ENCODE measurements at regions not wholly inside any gene's neighbourhood (a gene's known extent, or its start where the extent isn't known, plus 50 kb on each side); places are given as distances from the start of the nearest gene placed in this dataset.

DNA sequence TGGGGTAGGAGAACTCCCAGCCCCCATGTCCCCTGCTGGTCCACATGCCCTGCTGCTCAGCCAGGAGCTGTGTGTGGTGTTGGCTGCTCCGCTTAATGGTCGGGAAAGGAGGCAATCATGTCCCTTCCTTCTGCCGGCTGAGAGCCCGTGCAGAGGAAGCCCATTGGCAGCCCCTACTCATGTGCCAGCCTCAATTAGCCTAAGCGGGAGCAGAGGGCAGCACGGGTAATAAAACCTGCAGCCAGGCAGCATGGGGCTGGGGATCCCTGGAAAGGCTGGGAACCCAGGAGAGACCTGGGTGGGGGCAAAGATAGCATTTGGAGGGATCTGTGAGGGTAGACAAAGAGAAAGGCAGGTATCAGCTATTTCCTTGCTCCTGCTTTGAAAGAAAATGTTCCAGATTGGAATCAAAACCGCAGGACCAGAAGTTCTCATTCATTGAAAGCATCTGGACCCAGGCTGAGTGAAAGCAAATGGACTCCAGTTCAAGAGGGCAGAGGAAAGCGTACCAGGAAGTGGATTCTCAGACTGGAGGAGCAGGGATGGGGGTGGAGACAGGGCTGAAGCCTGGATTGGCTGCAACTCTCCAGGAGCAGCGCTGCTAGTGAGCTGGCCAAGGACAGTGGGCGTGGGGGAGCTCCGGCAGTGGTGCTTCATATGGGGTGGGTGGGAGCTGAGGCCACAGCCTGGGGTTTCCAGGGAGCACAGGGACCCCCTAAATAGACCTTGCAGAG lies 103.4 kb upstream of the NECTIN1 start:
- Histone ChIP-seq H3K27me3 (ENCODE audit: insufficient read depth, low read length) (no peaks in the 10 kb centered on the region), H3K36me3 (ENCODE audit: insufficient read depth, low read length) (no peaks in the 10 kb centered on the region), H3K4me3 (ENCODE audit: low read length in 2 of 2) (no peak overlapping the region), H3K27ac (ENCODE audit: low read depth, low read length) (no peak overlapping the region), H3K4me1 (ENCODE audit: insufficient read depth, low read length) (no peaks in the 10 kb centered on the region), H3K9me3 (ENCODE audit: control insufficient read depth in 1 of 2, low read length in 2 of 2) (no peaks in the 10 kb centered on the region)
- Mint-ChIP-seq H3K36me3 (no peaks in the 10 kb centered on the region), H3K27ac (no peak overlapping the region), H3K9me3 (peaks cover 0 to 5% (median under 1%) of the 10 kb centered on the region in 8 donors), H3K4me3 (no peak overlapping the region), H3K4me1 (no peaks in the 10 kb centered on the region), H3K27me3 (peaks cover 24 to 45% of the 10 kb centered on the region in 2 donors)
- intact Hi-C loops (cut with micrococcal nuclease), result no loop called here
- ChIA-PET CTCF (ENCODE audit: partially characterized antibody) (no interaction called here), POLR2A (ENCODE audit: partially characterized antibody) (no interaction called here)
- DNase-seq, result no peak

DNA sequence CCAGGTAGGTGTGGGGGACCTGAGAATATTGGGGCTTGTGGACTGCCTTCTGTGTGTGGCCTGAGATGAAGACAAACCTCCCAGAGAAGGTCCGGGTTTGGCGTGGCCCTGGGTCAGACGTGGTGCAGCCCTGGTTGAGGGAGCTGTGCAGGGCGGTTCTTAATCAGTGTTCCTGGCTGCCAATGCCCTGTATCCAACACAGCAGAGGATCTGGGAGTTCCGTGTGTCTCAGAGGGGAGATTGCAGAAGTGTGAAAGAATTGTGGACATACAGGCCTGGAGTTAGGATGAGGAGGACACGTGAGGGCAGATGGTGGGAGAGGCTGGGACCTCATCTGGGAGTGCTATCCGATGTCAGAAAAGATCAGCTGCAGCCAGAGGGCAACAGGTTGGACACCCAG lies 102.0 kb upstream of the NECTIN1 start:
- DNase-seq, result no peak
- Mint-ChIP-seq H3K4me3 (peak overlapping the region in 1 of 8 donors; percentile 18), H3K36me3 (no peaks in the 10 kb centered on the region), H3K27ac (no peak overlapping the region), H3K27me3 (peaks cover 19 to 44% of the 10 kb centered on the region in 2 donors), H3K4me1 (no peaks in the 10 kb centered on the region), H3K9me3 (peaks cover 0 to 4% (median under 1%) of the 10 kb centered on the region in 8 donors)
- ChIA-PET POLR2A (ENCODE audit: partially characterized antibody) (no interaction called here), CTCF (ENCODE audit: partially characterized antibody) (interaction anchor here (0.8 kb wide), 1 partner anchor 13 kb away, joined by 3 read pairs; no protein-coding TSS in a partner anchor)
- Histone ChIP-seq H3K9me3 (ENCODE audit: control insufficient read depth in 1 of 2, low read length in 2 of 2) (no peaks in the 10 kb centered on the region), H3K27ac (ENCODE audit: low read depth, low read length) (no peak overlapping the region), H3K4me3 (ENCODE audit: low read length in 2 of 2) (no peak overlapping the region), H3K4me1 (ENCODE audit: insufficient read depth, low read length) (no peaks in the 10 kb centered on the region), H3K27me3 (ENCODE audit: insufficient read depth, low read length) (no peaks in the 10 kb centered on the region), H3K36me3 (ENCODE audit: insufficient read depth, low read length) (no peaks in the 10 kb centered on the region)
- intact Hi-C loops (cut with micrococcal nuclease), result no loop called here

- no peaks in the 10 kb centered on the region for H3K36me3 Mint-ChIP-seq
- no peak overlapping the region for H3K27ac Mint-ChIP-seq
- Histone ChIP-seq H3K27ac (ENCODE audit: low read depth, low read length) (no peak overlapping the region), H3K36me3 (ENCODE audit: insufficient read depth, low read length) (no peaks in the 10 kb centered on the region), H3K9me3 (ENCODE audit: control insufficient read depth in 1 of 2, low read length in 2 of 2) (no peaks in the 10 kb centered on the region), H3K4me1 (ENCODE audit: insufficient read depth, low read length) (no peaks in the 10 kb centered on the region), H3K4me3 (ENCODE audit: low read length in 2 of 2) (no peak overlapping the region), H3K27me3 (ENCODE audit: insufficient read depth, low read length) (no peaks in the 10 kb centered on the region)
- H3K27me3 Mint-ChIP-seq, result peaks cover 22 to 43% of the 10 kb centered on the region in 2 donors
- H3K4me1 Mint-ChIP-seq, result no peaks in the 10 kb centered on the region
- POLR2A ChIA-PET (ENCODE audit: partially characterized antibody), result no interaction called here
- peaks cover 0 to 9% (median 6%) of the 10 kb centered on the region in 8 donors for H3K9me3 Mint-ChIP-seq
- no peak for DNase-seq
- intact Hi-C loops (cut with micrococcal nuclease), result no loop called here
- CTCF ChIA-PET (ENCODE audit: partially characterized antibody), result no interaction called here
- H3K4me3 Mint-ChIP-seq, result no peak overlapping the region
Observed at GRCh38 chr11:119830400-119830799, 101.4 kb upstream of the NECTIN1 start.

DNA sequence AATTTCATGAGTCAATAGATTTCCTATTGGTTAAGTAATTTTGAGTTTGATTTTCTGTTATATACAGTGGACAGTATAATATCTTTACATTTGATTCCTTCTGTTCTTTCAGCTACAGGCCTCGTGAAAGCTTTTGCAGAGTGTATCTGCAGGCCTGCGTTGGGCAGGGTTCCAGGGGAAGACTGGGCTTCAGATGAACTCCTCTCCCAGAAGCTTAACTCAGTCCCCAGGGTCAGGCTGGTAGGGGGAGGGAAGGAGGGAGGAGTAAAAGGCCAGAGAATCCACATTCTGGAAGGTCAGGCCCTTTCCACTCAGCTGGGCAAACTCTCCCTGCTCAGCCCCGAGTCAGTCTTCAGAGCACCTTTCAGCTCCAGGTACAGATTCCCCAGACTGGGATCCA lies 100.4 kb upstream of the NECTIN1 start:
- H3K36me3 ChIP-seq (ENCODE audit: insufficient read depth, low read length), result no peaks in the 10 kb centered on the region
- Mint-ChIP-seq H3K9me3 (peaks cover 2 to 9% (median 6%) of the 10 kb centered on the region in 8 donors), H3K4me1 (no peaks in the 10 kb centered on the region), H3K27ac (no peak overlapping the region), H3K27me3 (peaks cover 17 to 40% of the 10 kb centered on the region in 2 donors), H3K36me3 (no peaks in the 10 kb centered on the region), H3K4me3 (no peak overlapping the region)
- ChIA-PET CTCF (ENCODE audit: partially characterized antibody) (no interaction called here), POLR2A (ENCODE audit: partially characterized antibody) (no interaction called here)
- no peaks in the 10 kb centered on the region for H3K27me3 ChIP-seq (ENCODE audit: insufficient read depth, low read length)
- H3K9me3 ChIP-seq (ENCODE audit: control insufficient read depth in 1 of 2, low read length in 2 of 2), result no peaks in the 10 kb centered on the region
- DNase-seq, result no peak
- no peaks in the 10 kb centered on the region for H3K4me1 ChIP-seq (ENCODE audit: insufficient read depth, low read length)
- H3K4me3 ChIP-seq (ENCODE audit: low read length in 2 of 2), result no peak overlapping the region
- H3K27ac ChIP-seq (ENCODE audit: low read depth, low read length), result no peak overlapping the region
- intact Hi-C loops (cut with micrococcal nuclease), result no loop called here

DNA sequence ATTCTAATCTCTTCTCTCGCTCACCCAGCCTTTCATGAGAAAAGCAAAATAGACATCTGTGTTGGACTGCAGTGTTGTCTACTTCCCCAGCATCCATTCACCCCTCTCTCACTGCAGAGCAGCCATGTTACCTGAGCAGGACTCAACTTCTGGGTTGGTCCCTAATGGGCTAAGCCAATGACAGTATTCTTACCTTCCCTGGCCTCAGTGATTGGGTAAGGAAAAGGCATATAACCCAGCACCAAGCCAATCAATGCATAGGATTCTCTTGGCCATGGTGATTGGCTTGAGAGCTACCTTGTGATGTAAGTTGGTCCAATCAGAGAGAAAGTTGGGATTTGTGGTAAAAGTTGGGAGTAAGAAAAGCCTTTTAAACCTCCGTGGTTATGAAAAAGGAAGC lies 99.8 kb upstream of the NECTIN1 start:
- H3K27ac ChIP-seq (ENCODE audit: low read depth, low read length), result no peak overlapping the region
- POLR2A ChIA-PET (ENCODE audit: partially characterized antibody), result no interaction called here
- H3K4me1 Mint-ChIP-seq, result no peaks in the 10 kb centered on the region

DNA sequence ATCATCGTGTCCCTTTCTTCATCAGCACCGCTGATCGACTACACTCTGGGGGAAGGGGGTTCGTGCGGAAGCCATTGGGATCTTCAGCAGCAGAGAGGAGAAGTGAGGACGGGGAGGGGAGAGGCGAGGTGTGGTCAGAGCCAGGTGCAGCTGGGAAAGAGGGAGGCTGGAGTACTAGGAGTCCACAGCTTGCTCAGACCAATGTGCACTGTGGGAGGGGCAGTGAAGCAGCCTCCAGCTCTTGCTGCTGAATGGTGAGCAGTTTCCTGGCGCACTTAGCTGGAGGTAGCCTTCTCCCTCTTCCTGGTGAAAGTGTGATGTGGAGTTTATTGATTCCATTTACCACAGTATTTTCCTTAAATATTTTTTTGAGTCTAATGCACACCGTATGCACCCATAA lies 99.0 kb upstream of the NECTIN1 start:
- Mint-ChIP-seq H3K36me3 (no peaks in the 10 kb centered on the region), H3K27ac (no peak overlapping the region), H3K4me1 (no peaks in the 10 kb centered on the region), H3K4me3 (no peak overlapping the region), H3K9me3 (peaks cover 2 to 9% (median 6%) of the 10 kb centered on the region in 8 donors), H3K27me3 (peaks cover 20 to 33% of the 10 kb centered on the region in 2 donors)
- Histone ChIP-seq H3K4me1 (ENCODE audit: insufficient read depth, low read length) (no peaks in the 10 kb centered on the region), H3K4me3 (ENCODE audit: low read length in 2 of 2) (no peak overlapping the region), H3K27ac (ENCODE audit: low read depth, low read length) (no peak overlapping the region), H3K27me3 (ENCODE audit: insufficient read depth, low read length) (no peaks in the 10 kb centered on the region), H3K36me3 (ENCODE audit: insufficient read depth, low read length) (no peaks in the 10 kb centered on the region), H3K9me3 (ENCODE audit: control insufficient read depth in 1 of 2, low read length in 2 of 2) (no peaks in the 10 kb centered on the region)
- intact Hi-C loops (cut with micrococcal nuclease), result no loop called here
- CTCF ChIA-PET (ENCODE audit: partially characterized antibody), result no interaction called here
- no peak for DNase-seq
- POLR2A ChIA-PET (ENCODE audit: partially characterized antibody), result no interaction called here

More for the DNA sequence above, 99.8 kb upstream of the NECTIN1 start:
- no peaks in the 10 kb centered on the region for H3K27me3 ChIP-seq (ENCODE audit: insufficient read depth, low read length)
- H3K27ac Mint-ChIP-seq, result no peak overlapping the region
- H3K27me3 Mint-ChIP-seq, result peaks cover 17 to 36% of the 10 kb centered on the region in 2 donors
- no peaks in the 10 kb centered on the region for H3K36me3 ChIP-seq (ENCODE audit: insufficient read depth, low read length)
- intact Hi-C loops (cut with micrococcal nuclease), result no loop called here
- H3K4me3 Mint-ChIP-seq, result no peak overlapping the region
- peaks cover 2 to 9% (median 6%) of the 10 kb centered on the region in 8 donors for H3K9me3 Mint-ChIP-seq
- H3K9me3 ChIP-seq (ENCODE audit: control insufficient read depth in 1 of 2, low read length in 2 of 2), result no peaks in the 10 kb centered on the region
- no peak overlapping the region for H3K4me3 ChIP-seq (ENCODE audit: low read length in 2 of 2)
- no peaks in the 10 kb centered on the region for H3K4me1 ChIP-seq (ENCODE audit: insufficient read depth, low read length)
- H3K36me3 Mint-ChIP-seq, result no peaks in the 10 kb centered on the region
- no peak for DNase-seq
- CTCF ChIA-PET (ENCODE audit: partially characterized antibody), result no interaction called here

DNA sequence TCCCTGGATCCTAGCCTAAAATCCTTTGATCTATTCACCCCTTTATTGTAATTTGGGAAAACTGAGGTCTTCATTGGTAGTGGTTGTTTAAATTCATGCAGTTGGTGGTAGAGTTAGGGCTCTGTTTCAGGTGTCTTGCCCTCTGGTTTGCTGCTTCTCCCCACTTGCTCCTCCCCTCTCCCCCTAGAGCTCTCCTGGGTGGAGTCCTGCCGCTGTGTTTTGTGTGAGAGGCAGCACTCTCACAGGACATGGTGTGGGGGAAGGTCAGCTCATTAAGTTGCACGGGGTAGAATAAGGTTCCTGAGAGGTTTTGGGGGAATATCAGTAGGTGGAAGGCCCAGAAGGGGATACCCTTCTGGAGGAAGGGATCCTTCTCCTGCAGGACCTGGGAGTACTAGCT lies 98.1 kb upstream of the NECTIN1 start:
- POLR2A ChIA-PET (ENCODE audit: partially characterized antibody), result no interaction called here
- H3K4me3 Mint-ChIP-seq, result no peak overlapping the region

More for the DNA sequence above, 98.1 kb upstream of the NECTIN1 start:
- DNase-seq, result no peak
- no peaks in the 10 kb centered on the region for H3K36me3 Mint-ChIP-seq
- Histone ChIP-seq H3K27ac (ENCODE audit: low read depth, low read length) (no peak overlapping the region), H3K9me3 (ENCODE audit: control insufficient read depth in 1 of 2, low read length in 2 of 2) (no peaks in the 10 kb centered on the region), H3K36me3 (ENCODE audit: insufficient read depth, low read length) (no peaks in the 10 kb centered on the region), H3K4me3 (ENCODE audit: low read length in 2 of 2) (no peak overlapping the region), H3K4me1 (ENCODE audit: insufficient read depth, low read length) (no peaks in the 10 kb centered on the region), H3K27me3 (ENCODE audit: insufficient read depth, low read length) (no peaks in the 10 kb centered on the region)
- H3K4me1 Mint-ChIP-seq, result no peaks in the 10 kb centered on the region
- peaks cover 2 to 10% (median 6%) of the 10 kb centered on the region in 8 donors for H3K9me3 Mint-ChIP-seq
- intact Hi-C loops (cut with micrococcal nuclease), result no loop called here
- CTCF ChIA-PET (ENCODE audit: partially characterized antibody), result no interaction called here
- H3K27me3 Mint-ChIP-seq, result peaks cover 22 to 32% of the 10 kb centered on the region in 2 donors
- H3K27ac Mint-ChIP-seq, result peak overlapping the region in 1 of 7 donors; percentile 40
